HCT116 (cell line): ENCODE measurements at regions not wholly inside any gene's neighbourhood (a gene's known extent, or its start where the extent isn't known, plus 50 kb on each side); places are given as distances from the start of the nearest gene placed in this dataset.

Source experiments
- EGR1 ChIP-seq: IDR thresholded peaks from 2 replicates; pipeline ENCODE4 v1.6.1; 2012; ENCODE audit warnings: low read depth
- EZH2phosphoT487 ChIP-seq: fragments of 200-600 bp; IDR thresholded peaks from 2 replicates; pipeline ENCODE4 v1.6.1; 2018; ENCODE audit warnings: antibody characterized with exemption, borderline replicate concordance
- FOSL1 ChIP-seq: IDR thresholded peaks from 2 replicates; pipeline ENCODE4 v1.6.1; 2012; ENCODE audit warnings: low read depth
- POLR2A ChIP-seq: IDR thresholded peaks from 2 replicates; pipeline ENCODE4 v1.7.0; 2011; ENCODE audit warnings: borderline replicate concordance; ENCODE audit not compliant: insufficient read depth, insufficient read length; ENCODE audit errors: extremely low read depth
- POLR2AphosphoS5 ChIP-seq: IDR thresholded peaks from 2 replicates; pipeline ENCODE4 v1.6.1; 2011; ENCODE audit warnings: mild to moderate bottlenecking, low read depth, low read length, moderate library complexity
- RAD21 ChIP-seq: IDR thresholded peaks from 2 replicates; pipeline ENCODE4 v1.6.1; 2012; ENCODE audit warnings: low read depth, mild to moderate bottlenecking
- YY1 ChIP-seq: IDR thresholded peaks from 2 replicates; pipeline ENCODE4 v1.6.1; 2011; ENCODE audit warnings: low read length, low read depth, moderate library complexity, mild to moderate bottlenecking; ENCODE audit not compliant: insufficient replicate concordance; ENCODE audit errors: extremely low read depth
- TF ChIP-seq, protein P1 (sequence below), 3 experiments: fragments of 200-600 bp in 1 of 3; sonication (generic) in 1 of 3; IDR thresholded peaks in 2 of 3; conservative IDR thresholded peaks in 1 of 3; 2 replicates each; pipeline ENCODE4 v1.5.1; 2012 to 2017; ENCODE audit warnings: low read depth in 2 of 3, low read length in 2 of 3, antibody characterized with exemption in 1 of 3, borderline replicate concordance in 1 of 3, control low read depth in 1 of 3, mild to moderate bottlenecking in 1 of 3, mixed read lengths in 1 of 3, mixed run types in 1 of 3, moderate library complexity in 1 of 3; ENCODE audit not compliant: insufficient read depth in 1 of 3
- TF ChIP-seq, protein P2 (sequence below): IDR thresholded peaks from 2 replicates; pipeline ENCODE4 v1.6.1; 2012; ENCODE audit warnings: low read depth

DNA sequence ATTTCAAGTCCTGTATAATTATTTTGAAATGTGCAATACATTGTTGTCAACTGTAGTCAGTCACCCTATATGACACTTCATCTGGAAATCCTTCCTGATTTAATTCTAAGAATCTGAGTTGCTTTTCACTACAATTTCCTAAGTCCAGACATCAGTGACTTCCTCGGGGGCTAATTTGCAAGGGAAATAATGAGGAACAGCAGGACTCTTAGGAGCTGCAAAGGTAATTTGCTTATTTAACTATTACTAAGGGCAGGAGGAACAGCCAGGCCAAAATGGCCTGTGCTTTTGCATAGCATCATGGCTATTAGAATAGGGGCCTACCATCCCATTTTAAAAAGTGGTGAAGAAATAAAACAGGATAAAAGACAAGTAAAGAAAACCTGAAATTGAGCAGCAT is 178.8 kb downstream of the MC4R start:
- TF ChIP-seq, protein P1, sequence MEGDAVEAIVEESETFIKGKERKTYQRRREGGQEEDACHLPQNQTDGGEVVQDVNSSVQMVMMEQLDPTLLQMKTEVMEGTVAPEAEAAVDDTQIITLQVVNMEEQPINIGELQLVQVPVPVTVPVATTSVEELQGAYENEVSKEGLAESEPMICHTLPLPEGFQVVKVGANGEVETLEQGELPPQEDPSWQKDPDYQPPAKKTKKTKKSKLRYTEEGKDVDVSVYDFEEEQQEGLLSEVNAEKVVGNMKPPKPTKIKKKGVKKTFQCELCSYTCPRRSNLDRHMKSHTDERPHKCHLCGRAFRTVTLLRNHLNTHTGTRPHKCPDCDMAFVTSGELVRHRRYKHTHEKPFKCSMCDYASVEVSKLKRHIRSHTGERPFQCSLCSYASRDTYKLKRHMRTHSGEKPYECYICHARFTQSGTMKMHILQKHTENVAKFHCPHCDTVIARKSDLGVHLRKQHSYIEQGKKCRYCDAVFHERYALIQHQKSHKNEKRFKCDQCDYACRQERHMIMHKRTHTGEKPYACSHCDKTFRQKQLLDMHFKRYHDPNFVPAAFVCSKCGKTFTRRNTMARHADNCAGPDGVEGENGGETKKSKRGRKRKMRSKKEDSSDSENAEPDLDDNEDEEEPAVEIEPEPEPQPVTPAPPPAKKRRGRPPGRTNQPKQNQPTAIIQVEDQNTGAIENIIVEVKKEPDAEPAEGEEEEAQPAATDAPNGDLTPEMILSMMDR (IDR thresholded peaks at IDR 0.05 in 2 of 3, conservative IDR thresholded peaks at IDR 0.05 in 1 of 3; ENCODE audit: borderline replicate concordance in 1 of 3, insufficient read depth in 1 of 3, low read depth in 2 of 3, low read length in 2 of 3): no peak
- TF ChIP-seq EGR1: no peak
- TF ChIP-seq POLR2AphosphoS5: no peak
- TF ChIP-seq, protein P2, sequence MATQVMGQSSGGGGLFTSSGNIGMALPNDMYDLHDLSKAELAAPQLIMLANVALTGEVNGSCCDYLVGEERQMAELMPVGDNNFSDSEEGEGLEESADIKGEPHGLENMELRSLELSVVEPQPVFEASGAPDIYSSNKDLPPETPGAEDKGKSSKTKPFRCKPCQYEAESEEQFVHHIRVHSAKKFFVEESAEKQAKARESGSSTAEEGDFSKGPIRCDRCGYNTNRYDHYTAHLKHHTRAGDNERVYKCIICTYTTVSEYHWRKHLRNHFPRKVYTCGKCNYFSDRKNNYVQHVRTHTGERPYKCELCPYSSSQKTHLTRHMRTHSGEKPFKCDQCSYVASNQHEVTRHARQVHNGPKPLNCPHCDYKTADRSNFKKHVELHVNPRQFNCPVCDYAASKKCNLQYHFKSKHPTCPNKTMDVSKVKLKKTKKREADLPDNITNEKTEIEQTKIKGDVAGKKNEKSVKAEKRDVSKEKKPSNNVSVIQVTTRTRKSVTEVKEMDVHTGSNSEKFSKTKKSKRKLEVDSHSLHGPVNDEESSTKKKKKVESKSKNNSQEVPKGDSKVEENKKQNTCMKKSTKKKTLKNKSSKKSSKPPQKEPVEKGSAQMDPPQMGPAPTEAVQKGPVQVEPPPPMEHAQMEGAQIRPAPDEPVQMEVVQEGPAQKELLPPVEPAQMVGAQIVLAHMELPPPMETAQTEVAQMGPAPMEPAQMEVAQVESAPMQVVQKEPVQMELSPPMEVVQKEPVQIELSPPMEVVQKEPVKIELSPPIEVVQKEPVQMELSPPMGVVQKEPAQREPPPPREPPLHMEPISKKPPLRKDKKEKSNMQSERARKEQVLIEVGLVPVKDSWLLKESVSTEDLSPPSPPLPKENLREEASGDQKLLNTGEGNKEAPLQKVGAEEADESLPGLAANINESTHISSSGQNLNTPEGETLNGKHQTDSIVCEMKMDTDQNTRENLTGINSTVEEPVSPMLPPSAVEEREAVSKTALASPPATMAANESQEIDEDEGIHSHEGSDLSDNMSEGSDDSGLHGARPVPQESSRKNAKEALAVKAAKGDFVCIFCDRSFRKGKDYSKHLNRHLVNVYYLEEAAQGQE: no peak
- TF ChIP-seq EZH2phosphoT487: no peak
- no peak for TF ChIP-seq YY1
- TF ChIP-seq RAD21: no peak
- no peak for TF ChIP-seq POLR2A
- no peak for TF ChIP-seq FOSL1
